HK-2 (cell line): ENCODE measurements at regions not wholly inside any gene's neighbourhood (a gene's known extent, or its start where the extent isn't known, plus 50 kb on each side); places are given as distances from the start of the nearest gene placed in this dataset.

Experiments used
- DNase-seq: peaks from one replicate; pipeline ENCODE4 v3.0.0-alpha.2; 2018; ENCODE audit not compliant: unreplicated experiment

DNA sequence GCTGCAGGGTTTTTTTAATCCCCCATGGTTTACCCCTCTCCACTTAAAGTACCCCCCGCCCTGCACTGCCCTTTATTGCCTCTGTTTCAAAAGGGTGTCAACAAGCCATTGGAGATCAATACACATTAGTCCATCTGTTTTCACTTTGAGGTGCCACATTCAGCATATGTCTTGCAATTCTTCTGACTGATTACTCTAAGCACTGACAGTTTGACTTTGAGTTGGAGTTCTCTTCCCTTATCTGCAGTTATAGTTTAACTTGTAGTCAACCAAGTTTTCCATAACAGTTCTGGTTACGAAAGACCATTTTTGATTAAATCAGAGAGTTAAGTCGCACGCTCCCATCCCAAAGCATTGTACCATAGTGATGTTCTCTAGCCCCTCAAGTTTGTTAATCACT is 260.8 kb upstream of the TBX3 start:
- DNase-seq, result no peak

- no peak for DNase-seq
These were observed 259.6 kb upstream of the TBX3 start for GRCh38 chr12:114943601-114944000.

DNA sequence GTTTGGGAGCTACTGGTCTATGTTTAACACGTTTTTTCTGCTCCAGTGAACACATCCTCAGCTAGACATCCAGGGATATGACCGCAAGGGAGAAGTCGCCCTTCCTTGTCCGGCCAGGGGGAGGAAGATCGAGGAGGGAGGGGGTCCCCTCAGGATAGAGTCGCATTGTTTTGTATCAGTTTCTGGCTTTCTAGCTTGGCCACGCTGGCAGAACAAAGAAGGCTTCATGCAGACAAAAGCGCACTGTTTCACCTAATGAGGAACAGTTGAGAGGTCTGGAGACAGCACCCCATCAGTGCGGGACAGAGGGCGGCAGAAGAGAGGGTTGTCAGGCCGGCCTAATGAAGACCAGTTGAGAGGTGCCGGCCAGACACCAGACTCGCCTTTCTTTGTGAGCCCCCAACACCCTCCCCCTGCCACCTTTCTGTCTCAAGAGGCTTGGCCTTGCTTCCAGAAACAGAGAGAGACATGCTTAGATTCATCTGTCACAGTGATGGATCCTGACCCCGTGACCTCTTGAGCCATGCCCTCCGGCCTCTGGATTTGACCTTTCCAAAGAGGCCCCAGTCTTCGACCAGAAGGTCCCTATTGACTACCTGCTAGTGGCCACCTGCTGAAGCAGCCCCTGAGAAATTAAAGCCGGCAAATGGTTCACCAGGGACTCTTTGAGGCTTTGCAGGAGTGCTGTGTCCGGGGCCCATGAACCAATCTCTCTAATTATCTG is 254.7 kb upstream of the TBX3 start:
- no peak for DNase-seq

GRCh38 chr12:114936148-114937079 is 252.4 kb upstream of the TBX3 start:
- DNase-seq, result no peak

- DNase-seq, result no peak
These were observed 251.7 kb upstream of the TBX3 start for GRCh38 chr12:114935658-114936057.

- peak; percentile 36 for DNase-seq
These were observed 249.6 kb upstream of the TBX3 start for GRCh38 chr12:114933428-114934160.

DNA sequence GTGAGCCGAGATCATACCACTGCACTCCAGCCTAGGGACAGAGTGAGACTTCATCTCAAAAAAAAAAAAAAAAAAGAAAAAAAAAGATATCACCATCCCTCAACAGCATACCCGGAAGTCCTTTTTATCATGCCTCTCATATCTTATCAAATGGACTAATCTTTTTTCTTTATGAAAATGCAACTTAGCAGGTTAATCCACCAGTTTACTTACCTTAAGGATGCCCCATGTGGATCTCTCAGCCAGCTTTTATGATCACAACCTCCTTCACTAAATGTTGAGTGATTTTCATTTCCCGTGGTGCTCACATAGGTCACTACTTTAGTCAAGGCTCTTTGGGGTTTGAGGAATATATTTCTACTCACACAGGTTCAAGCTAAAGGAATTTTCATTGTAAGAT is 248.8 kb upstream of the TBX3 start:
- no peak for DNase-seq

GRCh38 chr12:114931025-114931424 is 247.1 kb upstream of the TBX3 start:
- DNase-seq, result no peak

GRCh38 chr12:114926341-114926740 is 242.4 kb upstream of the TBX3 start:
- no peak for DNase-seq

DNA sequence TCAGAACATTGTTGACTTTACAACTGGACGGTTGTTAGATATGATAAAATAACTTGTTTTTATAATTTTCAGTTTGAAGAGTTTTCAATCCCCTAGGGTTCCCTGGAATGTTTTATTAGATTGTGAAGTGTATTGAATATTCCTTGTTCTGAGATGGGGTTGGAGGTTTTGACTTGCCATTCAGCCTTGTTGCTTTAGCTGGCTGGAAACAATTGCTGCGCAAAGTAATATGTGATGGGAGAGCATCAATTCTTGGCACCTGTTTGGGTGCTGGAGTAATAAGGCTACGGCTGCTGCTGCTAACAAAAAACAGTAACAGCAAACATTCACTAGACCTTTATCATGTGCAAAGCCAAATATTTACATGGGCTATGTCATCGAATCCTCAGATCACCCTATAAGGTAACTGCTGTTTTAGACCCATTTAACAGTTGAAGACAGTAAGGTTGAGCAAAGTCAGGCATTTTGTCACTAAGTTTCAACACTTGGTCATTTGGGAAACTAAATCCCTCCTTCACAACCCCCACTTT is 241.0 kb upstream of the TBX3 start:
- DNase-seq, result no peak

DNA sequence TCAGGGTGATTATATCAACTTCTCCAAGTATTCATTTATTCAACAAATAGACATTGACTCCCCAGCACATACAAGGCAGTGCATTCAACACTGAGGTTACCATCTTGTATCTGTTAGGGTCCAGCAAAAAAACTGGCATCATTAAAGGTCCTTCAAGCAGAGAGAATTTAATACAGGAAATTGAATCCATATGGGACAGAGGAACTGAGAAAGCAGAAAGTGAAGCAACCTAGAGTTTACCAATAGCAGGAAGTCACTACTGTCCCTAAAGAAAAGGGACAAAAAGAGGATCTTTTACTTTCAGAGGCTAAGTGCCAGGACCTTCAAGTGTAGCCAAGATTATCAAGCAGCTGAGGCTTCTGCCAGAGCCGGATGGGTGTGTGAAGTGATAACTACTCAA is 237.8 kb upstream of the TBX3 start:
- DNase-seq, result no peak

GRCh38 chr12:114920771-114921554 is 237.0 kb upstream of the TBX3 start:
- no peak for DNase-seq

- no peak for DNase-seq
These were observed 235.5 kb upstream of the TBX3 start for GRCh38 chr12:114919479-114919878.

DNA sequence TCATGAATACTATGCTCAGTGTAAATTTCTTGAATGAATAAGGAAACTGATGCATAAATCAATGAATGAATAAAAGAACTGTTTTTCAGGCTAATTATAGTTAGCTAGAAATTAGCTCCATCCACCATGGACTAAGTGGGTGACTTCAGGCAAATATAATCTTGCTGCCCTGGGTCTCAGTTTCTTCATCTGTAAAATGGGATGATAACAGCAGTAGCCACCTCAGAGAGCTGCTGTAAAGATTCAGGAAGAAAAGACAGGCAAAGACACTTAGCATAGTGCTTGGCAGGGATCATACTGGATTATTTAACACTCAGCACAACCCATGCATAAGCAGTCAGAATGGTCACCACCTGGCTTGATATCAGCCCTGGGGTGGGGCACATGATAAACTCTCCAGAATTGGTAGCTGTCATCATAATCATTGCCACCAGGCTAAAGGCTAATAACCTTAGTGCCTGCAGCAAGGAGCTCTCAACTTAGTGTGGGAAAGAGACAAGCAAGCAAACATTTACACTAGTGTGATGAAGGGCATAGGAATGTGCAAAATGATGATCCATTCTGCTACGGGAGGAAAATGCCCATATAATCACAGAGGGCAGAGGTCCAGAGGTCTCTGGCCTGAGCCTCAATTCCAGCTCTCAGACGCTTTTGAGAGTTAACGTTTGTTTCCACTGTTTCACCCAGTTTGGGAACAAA is 234.7 kb upstream of the TBX3 start:
- DNase-seq, result no peak

- DNase-seq, result no peak
These were observed 234.0 kb upstream of the TBX3 start for GRCh38 chr12:114917953-114918352.

DNA sequence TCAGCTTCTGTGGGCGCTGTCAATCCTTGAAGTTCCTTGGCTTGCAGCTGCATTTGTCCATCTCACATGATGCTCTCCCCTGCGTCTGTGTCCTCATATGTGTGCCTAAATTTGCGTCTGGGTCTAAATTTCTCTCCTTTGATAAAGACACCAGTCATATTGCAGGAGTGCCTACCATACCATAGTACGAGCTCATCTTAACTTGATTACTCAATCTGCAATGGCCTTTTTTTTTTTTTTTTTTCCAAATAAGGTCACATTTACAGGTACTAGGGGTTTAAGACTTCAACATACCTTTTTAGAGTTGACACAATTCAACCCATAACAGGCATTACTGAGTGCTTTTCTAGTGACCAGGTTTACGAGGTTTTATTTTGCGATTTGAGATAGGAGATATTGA is 233.3 kb upstream of the TBX3 start:
- no peak for DNase-seq

DNA sequence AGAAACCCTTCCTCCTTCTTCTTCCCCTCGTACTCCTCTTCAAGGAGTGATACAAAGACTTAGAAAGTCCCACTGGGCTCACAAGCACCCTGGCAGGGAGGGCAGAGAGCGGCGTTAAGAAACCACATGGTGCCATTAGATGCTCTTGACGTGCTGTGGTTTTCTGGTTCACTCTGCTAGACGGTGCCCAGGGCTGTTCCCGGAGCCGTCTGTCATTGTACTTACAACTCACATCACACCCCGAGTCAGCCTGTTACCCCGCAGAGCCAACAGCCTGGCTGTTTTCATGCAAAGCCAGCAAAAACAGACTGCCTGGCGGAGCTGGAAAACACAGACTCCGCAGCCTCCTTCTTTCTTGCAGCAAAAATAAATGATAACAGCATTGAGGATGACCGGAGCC is 232.6 kb upstream of the TBX3 start:
- DNase-seq, result no peak

DNA sequence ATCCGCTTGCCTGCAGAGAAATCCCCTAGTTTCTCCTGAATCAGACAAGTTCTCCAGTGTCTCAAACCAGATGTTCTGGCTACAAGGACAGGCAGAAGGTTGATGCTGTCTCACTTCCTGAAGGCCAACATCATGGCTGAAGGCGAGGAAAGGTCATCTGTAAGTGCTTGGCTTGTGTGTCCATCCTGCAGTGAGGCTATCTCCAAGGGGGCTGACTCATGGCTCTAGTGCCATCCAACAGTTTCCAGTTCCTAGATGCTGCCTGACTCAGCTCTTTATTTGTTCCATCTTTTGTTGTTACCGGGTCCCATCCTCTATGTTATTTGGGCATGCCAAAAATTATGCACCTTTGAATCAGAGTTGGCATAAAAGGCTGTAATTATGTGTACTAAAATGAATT is 232.1 kb upstream of the TBX3 start:
- no peak for DNase-seq

DNA sequence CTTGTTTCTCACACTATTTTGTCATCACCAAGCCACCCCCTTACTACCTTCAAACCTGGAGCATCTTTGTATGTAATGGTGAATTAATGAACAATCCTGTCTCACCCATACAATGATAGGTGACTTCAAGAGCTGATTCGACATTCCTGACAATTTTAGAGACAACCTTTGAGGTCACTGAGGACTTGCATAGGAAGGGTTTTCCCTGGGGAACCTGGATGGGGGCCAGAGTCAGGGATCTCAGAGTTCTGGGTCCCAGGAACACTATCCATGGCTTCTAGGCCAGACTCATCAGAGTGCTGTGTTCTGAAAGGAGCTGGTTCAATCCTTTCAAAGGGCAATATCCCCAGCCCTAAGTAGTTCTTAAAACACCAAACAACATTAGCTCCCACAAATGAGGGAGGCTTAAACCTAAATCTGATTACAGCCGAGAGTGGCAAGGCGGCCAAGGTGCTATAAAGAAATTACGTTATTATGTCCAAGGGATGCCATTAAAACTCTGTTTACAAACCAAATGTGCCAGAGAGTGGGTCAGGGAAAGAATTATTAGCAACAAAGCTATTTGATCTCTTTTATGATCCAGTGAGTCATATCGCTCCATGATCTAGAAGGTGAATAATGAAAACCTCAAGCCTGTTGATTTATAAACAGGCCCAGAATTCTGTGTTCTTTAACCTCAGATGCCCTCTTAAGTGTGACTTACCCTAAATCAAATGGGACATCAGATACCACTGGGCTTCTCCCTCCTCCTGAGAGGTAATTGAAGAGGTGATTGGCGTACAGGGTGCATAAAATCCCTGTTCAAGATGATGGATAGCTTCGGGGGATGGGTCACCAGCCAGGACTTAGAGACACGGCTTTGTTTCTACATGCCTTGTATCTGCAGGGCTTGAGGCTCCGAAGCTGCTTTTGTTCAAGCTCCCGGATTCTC is 230.2 kb upstream of the TBX3 start:
- DNase-seq, result no peak

- DNase-seq, result no peak
These were observed 228.8 kb upstream of the TBX3 start for GRCh38 chr12:114912811-114913210.
